ENCODE measurements at regions not wholly inside any gene's neighbourhood (a gene's known extent, or its start where the extent isn't known, plus 50 kb on each side); places are given as distances from the start of the nearest gene placed in this dataset.

DNA sequence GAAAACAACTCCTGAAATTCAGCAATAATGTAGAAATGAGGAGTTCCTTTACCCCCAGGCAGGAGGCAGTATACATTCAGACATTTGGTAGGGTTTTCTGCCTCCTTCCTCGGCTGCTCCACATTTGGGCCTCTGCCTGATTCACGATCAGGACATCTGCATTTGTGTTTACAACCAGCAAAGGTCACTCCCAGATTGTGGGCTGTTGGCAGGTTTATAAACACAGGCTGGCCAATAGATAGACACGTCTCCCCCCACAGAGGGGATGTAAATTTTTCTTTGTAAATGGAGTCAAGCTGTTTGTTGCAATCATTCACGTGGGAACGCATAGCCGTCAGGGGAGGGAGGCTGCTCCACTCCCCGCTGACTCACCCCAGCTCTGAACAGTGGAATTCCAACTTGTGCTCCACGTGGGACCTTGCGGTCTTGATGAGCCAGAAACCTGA is 252.1 kb upstream of the N4BP1 start:
- TF ChIP-seq, protein P1, sequence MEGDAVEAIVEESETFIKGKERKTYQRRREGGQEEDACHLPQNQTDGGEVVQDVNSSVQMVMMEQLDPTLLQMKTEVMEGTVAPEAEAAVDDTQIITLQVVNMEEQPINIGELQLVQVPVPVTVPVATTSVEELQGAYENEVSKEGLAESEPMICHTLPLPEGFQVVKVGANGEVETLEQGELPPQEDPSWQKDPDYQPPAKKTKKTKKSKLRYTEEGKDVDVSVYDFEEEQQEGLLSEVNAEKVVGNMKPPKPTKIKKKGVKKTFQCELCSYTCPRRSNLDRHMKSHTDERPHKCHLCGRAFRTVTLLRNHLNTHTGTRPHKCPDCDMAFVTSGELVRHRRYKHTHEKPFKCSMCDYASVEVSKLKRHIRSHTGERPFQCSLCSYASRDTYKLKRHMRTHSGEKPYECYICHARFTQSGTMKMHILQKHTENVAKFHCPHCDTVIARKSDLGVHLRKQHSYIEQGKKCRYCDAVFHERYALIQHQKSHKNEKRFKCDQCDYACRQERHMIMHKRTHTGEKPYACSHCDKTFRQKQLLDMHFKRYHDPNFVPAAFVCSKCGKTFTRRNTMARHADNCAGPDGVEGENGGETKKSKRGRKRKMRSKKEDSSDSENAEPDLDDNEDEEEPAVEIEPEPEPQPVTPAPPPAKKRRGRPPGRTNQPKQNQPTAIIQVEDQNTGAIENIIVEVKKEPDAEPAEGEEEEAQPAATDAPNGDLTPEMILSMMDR (IDR thresholded peaks at IDR 0.05; ENCODE audit: low read depth, low read length, poor library complexity, severe bottlenecking), result no peak
- no peak for TF ChIP-seq EZH2phosphoT487 (IDR thresholded peaks at IDR 0.05; ENCODE audit: borderline replicate concordance, low read length)
